GM21737 (cell line): ENCODE measurements at regions not wholly inside any gene's neighbourhood (a gene's known extent, or its start where the extent isn't known, plus 50 kb on each side); places are given as distances from the start of the nearest gene placed in this dataset.

Experiments used
- ATAC-seq: cut with Tn5 transposase; IDR thresholded peaks from one replicate; pipeline ENCODE4 v1.9.1; 2021; ENCODE audit warnings: mild to moderate bottlenecking, moderate library complexity; ENCODE audit not compliant: unreplicated experiment

DNA sequence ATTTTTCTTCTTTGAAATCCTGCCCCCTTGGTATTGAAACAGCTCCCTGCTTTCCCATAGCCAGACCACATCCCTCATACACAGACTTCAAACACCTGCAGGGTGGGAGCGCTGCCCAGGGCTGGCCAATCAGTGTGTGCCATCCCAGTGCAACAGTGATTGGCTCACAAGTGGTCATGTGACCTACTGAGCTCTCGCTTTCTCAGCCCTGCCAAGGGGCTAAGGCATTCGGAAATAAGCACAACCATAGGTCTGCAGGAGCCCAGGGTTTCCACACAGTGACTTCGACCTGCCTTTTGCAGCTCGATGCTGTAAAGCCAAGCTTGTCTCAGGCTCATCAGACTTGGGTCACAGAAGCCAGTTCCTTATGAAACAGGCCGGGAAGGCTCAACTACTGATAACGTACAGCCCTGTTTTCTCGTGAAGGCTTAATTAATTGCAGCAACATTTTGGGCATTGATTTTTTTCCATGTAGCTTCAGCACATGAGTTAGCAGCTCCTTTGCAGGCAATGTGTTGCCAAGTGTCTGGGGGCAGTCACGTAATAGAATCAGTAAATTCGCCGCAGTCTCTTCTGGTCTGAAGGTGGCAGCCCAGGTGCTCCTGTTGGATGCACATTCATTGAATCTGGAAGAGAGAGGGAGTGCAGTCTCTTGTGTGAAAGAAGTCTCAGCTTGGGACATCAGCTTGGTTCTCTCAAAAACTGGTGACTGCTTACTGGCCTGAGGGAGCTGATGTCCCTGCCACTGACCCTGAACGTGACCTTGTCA, 1091.8 kb downstream of the AACS start:
- no peak for ATAC-seq

DNA sequence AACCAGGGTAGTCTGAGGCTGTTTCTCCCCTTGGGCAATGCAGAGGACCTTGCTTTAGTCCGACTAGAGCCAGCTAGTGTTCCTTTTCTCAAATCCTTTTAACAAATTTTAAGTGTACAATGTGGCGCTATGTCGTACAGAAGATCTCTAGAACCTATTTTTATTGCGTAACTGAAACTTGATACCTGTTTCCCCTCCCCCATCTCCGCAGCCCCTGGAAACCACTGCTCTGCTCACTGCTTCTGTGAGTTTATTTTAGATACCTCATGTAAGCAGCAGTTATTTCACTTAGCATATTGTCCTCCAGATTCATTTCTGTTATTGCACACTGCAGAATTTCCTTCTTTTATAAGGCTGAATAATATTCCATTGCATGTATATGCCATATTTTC, 1092.3 kb downstream of the AACS start:
- no peak for ATAC-seq

DNA sequence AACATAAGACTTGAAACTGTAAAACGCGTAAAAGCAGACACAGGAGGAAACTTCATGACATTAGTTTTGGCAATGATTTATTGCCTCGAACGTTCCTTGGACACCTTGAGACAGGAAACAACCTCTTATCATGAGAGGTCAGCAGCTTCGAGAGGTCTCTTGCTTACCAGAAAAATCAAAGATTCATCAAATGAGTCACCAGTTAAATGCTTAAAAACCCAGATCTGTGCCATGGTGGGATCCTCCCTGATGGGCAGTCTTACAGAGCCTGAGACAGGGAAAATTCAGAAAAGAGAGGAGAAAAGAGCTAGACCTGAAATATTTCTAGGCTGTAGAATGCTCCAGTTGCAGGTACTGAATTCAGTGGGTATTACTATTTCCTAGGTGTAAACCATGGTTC, 1093.9 kb downstream of the AACS start:
- ATAC-seq: no peak

DNA sequence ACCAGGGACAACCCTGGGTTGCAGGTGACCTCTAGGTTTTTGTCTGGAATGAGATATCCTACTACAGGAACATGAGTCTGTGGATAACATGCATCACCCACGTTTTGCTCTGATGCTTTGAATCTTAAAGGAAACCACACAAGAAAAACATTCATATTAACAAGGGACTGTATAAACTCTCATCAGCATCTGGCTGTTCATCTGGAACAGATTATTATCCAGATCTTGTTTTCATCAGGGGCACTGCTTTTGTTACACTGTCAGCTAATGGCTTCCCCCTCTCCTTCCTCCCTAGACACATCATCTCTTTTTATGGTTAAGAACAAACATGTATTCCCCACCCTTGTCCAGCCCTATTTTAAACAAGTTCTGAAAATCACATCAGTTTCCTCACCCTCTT, 1095.7 kb downstream of the AACS start:
- ATAC-seq: no peak

DNA sequence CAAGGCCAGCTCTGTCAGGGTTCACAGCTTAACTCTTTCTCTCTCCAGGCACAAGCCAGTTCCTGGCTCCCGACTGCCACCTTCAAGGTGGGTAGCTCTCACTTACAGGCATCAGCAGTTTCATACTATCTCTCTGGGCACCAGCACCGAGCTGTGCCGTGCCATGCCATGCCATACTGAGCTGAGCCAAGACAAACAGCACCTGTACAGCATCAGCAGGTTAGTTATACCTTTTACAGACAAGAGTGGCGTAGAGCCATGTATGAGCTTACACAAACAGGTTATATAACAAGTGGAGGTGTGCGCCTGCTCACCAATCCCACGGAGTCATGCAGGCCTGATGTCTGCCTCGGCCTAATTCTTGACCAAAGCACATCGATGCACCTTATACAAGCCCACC, 1098.7 kb downstream of the AACS start:
- ATAC-seq: no peak

DNA sequence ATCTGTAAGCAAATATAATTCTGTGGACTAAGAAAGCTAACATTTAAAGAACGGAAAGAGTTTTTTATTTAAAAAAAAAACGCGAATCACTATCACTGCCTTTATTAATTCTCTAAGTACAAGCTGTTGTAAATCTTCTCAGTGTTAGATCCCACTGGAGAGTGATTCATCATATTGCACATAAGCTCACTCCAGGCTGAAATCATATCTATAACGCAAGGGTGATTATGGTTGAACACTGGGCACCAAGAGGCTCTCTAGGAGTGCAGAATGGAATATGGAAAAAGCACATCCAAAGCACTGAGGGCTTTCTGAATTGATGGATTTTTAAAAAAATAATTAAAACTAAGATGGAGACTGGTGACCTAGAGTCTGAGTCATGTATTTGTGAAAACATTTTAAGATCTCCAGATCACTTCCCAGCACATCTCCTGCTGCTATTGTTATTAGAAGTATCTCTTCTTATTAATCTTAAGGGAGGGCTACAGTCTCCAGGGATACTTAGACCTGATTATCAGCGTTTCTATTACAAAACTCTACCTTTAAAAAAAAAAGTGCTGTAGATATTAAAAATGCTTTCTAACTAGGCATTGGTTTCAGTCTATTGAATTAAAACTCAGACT, 1106.8 kb downstream of the AACS start:
- no peak for ATAC-seq

DNA sequence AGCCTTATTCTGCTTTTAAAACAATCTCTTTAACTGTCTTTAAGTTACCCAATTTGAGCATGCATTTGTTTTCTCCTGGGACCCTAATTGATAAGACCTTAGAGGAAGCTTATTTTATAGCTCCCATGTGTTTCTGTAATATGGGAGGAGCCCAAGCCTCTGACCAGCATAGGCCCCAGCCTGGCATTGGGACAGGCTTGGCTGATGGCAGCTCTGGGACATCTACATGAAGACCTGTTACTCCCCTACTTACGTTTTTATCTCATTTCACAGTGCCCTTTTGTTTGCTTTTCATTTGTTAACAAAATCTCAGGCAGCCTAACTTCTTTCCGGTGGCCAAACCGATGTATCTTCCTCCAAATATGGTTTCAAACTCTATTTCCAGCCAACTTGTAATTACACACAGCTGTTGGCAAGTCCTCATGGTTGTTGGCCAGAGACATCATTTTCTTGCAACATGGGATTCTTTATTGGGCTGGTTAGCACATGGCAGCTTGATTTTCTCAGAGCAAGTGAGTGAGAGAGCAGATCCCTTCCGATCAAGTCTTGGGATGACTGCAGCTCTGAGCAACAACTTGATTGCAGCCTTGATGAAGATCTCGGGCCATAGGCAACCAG, 1117.5 kb downstream of the AACS start:
- no peak for ATAC-seq

DNA sequence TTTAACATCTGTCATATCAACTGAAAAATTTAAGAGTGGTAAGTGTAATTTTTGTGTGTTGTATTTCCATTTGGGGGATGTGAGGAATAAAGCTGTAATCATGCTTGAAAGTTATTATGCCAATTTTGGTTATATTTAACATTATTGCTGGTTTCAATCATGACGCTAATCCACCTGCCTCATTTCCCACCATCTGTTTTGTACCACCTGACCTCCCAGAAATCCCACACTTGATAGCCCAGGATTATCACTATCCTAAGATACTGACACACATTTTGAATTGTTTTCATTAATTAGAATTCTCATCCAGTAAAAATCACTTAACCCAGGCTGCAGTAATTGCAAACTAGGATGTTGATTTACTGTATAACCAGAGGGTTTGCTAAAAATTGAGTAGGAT, 1119.8 kb downstream of the AACS start:
- ATAC-seq: no peak

DNA sequence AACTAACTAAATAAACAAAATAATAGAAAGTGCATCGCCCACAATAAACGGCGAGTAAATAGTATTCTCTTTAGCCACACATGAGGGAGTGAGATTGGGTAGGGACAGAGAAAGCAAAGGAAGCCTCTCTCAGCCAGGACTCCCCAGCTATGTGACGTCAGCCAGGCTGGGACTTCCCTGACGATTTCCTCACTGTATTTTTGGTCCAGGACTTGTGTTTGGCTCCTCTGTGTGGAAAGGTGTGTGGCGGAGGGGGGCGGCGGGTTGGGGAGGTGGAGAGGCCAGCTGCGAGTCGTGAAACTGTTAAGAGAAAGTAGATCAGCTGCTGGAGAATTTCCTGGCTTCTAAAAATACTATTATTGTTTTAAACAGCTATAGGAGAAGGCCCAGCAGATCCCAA, 1124.6 kb downstream of the AACS start:
- ATAC-seq: no peak

DNA sequence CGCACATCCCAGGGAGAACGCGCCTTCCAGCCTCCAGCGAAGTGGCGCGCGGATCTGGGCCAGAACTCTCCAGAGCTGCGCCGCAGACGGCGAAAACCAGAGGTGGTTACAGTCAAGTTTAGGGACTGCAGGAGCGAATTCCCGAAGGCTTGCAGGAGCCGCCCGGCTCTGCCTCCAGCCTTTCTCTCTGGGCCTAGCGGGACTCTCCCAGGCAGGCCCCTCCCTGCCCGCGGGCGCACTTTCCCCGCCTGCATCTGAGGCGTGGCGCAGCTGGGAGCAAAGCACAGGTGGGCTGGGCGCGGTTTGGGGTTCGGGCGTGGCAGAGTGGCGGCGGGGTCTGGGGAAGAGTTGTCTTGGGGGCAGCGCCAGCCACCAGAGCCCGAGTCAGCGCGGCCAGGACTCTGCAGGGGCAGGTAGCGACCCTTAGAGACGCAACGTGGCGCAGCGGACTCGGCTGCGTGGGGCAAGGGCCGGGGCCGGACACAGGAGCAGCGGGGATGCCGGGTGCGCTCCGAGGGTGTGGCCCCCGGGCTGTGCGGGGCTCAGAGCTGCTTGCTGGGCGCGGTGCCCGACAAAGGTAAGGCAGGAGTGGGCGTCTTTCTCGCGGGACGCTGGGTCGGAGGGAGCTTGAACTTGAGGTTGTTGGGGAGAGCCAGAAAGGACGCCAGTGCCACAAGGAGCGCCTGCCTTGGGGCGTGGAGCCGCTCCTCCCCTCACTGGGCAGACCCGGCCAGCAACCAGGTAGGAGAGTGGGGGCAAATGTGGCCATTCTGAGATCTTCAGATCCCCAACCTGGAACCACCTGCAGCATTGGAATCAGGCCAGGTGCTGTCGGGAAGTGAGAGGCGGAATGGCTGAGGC, 1126.0 kb downstream of the AACS start:
- ATAC-seq: no peak

DNA sequence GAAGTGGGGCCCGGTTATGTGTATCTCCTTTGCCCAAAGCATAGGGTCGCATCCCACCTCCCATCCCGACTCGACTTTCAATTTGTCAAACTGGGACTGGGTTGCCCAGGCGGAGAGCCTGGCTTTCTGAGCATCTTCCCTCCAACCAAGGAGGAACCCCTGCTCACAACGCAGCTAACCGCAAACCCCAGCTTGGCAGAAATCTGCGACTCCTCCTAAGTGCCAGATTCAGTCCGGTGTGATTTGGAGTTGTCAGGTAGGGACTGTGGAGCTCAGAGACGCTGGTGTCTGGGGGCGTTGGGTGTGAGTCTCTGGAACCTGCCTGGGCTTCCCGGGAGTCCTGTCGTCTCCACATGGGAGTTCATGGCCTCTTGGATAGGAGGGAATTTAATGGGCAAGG, 1126.7 kb downstream of the AACS start:
- no peak for ATAC-seq

DNA sequence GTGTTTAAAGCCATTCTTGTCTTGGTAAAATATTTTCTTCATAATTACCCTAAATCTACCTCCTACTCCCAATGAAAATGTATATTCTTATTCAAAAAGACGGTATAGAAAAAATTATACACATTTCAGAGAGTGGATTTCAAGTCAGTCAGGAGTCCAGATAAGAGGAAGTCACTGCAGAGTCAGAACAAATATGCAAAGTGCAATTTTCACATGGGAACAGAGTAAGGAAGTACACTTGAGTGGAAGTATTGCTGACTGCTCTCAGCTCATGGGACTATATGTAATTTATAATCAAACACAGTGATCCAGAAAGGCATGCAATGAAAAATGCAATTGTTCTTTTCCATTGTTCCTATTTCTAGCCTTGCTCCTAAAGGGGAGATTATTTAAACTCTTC, 1128.0 kb downstream of the AACS start:
- no peak for ATAC-seq

DNA sequence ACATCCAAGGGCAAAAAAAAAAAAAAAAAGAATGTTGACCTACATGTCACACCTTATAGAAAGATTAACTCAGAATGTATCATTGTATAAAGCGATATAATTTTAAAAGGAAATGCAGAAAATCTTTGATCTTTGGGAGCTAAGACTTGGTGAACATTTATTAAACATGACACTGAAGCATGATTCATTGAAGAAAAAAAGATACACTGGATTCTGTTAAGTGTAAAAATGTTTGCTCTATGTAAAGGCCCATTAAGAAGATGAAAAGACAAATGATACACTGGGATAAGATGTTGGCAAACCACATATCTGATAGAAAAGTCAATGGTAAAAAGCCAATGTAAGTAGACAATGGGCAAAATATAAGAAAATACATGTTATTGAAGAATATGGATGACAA, 1131.0 kb downstream of the AACS start:
- no peak for ATAC-seq

DNA sequence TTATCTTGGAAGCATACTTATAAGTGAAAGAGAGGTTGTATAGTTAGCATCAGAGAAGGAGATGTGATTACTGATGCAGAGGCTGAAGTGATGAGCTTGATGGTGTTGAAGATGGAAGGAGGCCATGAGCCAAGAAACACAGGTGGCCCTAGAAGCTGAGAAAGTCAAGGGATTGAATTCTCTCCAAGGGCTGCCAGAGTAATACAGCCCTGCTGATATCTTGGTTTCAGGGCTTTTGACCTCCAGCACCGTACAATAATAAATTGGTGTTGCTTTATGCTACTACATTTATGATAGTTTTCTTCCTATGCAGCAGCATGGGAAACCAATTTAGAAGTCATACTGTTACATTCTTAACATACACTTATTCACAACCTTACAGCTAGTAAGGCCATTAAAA, 1133.3 kb downstream of the AACS start:
- no peak for ATAC-seq

DNA sequence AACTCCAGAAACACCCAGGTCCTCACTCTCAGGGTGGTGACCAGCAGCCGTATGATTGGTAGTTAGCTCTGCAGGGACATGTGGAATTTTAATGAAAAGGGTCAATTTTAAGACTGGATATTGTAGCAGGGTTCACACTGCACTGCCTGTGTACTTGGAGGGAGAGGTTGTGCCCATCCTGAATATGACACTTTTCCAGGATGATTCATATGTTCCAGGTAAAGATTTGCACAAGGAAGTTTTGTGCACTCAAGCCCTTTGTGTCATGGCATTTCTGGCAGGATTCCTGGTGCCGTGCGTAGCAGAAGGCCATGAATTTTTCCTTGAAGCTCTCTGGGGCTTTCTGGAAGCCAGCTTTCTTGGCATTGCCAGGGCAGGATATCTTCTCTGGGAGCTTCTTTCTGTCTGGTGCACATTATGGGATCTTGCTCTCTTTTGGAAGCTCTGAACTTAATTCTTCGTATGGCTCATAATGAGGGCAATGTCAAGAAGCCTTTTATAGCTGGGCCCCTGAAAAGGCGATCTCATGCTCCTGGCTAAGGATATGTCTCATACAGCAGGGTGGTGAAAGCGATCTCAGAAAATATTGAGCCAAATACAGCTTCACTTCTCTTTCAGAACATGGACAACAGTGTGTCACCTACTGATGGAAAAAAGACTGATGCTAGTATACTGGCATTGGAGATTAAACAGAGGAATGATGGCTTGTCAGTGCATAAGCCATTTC, 1133.9 kb downstream of the AACS start:
- ATAC-seq: no peak

DNA sequence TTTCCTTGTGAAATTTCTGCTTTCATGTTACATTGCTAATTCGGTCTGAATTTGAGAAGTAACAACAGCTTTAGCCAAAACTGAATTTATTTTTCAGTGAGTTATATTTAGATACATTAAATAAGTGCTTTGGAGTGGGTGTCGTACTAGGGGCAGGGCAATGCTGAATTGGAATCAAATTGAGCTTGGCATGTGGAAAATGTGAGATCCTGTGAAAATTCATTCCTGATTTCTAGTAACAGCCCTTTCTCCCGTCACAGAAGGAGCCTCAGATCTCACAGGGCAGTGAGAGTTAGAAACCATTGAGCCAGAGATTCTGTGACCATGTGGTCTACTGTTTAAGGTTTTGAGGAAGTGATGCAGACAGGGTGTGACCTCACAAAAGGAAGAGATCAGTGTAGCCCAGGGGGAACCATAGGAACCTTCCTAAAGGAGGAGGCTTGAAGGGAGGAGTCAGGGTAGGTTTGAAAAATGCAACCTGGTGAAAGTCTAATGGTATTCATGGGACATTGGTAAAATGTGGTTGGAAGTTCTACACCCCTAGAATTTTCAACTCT, 1136.8 kb downstream of the AACS start:
- no peak for ATAC-seq

DNA sequence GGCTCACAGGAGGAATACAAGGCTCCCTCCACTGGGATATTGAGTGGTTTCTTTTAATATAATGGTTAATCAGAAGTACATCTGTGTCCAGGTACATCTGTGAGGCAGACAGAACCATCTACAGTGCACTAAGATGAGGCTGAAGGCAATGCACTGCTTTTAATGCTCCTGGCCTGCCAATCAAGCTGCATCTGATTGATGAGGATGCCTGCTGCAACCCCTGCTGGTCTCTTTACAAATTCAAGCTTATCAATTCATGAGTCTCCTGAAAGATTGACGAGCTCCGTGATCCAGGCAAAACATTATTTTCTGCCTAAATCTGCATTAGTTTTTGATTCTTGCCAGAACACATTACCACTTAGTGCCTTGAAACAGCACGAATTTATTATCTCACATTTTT, 1139.1 kb downstream of the AACS start:
- ATAC-seq: no peak

DNA sequence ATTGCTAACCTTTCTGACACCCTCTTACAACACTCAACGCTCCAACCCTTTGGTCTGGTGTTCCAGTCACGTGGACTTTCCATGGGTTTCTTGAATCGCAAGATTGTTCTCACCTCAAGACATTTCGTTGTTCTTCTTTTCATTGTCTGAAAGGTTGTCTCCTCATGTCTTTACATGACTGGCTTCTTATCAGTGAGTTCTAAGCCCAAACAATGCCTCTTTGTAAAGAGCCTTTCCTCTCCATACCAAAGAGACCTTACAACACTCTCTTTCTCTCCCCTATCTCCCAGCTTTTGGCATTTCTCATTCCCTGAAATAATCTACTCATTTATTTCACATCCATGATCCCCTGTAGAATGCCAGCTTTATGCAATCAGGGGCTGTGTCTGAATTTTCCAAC, 1144.8 kb downstream of the AACS start:
- no peak for ATAC-seq

DNA sequence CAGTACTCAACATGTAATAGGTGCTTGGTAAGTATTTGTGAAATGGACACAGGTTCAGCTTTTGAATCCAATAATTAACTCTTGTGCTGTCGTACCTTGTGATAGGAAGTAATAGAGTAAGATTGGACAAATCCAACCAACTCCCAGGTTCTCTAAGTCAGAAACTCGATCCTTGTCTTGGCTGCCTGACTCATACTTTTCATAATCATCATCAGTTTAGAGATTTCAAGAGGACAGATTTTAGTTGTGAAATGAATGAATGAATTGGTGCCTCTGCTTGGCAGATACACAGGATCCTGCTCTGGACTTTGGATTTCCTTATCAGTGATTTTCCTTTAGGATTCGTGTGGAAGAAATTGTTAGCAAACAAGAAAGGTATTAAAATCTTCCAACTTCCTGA, 1145.2 kb downstream of the AACS start:
- ATAC-seq: no peak

DNA sequence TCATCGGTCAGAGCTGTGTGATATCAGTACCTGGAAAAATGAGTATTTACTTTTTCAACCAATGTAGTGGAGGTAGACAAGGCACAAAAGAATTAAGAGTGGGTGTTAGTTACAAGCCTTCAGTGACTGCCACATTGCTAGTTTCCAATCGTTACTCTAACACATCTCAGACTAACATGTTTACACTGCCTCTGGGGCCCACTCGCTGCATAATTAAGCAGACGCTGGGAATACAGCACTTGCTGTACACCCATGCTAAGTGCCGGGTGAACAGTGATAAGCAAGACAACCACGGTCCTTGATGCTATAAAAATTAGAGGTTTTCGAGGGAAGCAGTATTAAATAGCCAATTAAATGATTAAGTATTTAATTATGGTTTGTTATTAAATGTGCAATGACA, 1147.6 kb downstream of the AACS start:
- no peak for ATAC-seq

DNA sequence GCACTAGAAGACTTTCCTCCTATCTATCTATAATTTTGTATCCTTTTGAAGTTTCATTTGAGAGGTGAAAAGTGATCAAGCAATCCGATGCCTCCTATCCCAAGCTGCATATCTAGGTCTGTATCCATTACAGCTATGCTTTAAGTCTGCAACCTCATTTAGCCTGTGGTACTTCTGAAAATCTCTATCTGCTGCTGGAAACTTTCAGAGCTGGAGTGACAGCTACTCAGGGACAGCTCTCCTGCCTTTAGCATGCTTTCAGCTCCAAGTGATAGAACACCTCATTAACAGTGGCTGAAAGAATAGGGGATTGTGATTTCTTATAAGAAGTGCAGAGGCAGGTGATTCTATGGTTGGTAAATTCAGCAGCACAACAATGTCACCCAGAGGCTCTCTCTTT, 1153.5 kb downstream of the AACS start:
- no peak for ATAC-seq
